ENCODE measurements at regions not wholly inside any gene's neighbourhood (a gene's known extent, or its start where the extent isn't known, plus 50 kb on each side); places are given as distances from the start of the nearest gene placed in this dataset.

GRCh38 chr7:118057404-118057803 lies 126.6 kb upstream of the LSM8 start:
- TF ChIP-seq USF2 (IDR thresholded peaks at IDR 0.05; ENCODE audit: low read depth, low read length), result no peak
- no peak for TF ChIP-seq POLR2A (IDR thresholded peaks at IDR 0.05; ENCODE audit: low read depth, low read length)
- TF ChIP-seq CTCF (conservative IDR thresholded peaks at IDR 0.05; ENCODE audit: low read depth, low read length), result no peak
- no peak for TF ChIP-seq CEBPB (IDR thresholded peaks at IDR 0.05; ENCODE audit: low read depth, low read length)
- no peak for TF ChIP-seq RCOR1 (IDR thresholded peaks at IDR 0.05; ENCODE audit: insufficient replicate concordance, low read length)
- no peak for TF ChIP-seq BHLHE40 (IDR thresholded peaks at IDR 0.05; ENCODE audit: low read depth, low read length)
- no peak for TF ChIP-seq SMC3 (IDR thresholded peaks at IDR 0.05; ENCODE audit: low read depth, low read length)
- TF ChIP-seq CHD1 (IDR thresholded peaks at IDR 0.05; ENCODE audit: low read depth, low read length), result no peak
- TF ChIP-seq MXI1 (IDR thresholded peaks at IDR 0.05; ENCODE audit: borderline replicate concordance, low read depth, low read length), result no peak
- TF ChIP-seq FOS (IDR thresholded peaks at IDR 0.05; ENCODE audit: low read depth, low read length), result no peak
- TF ChIP-seq RAD21 (IDR thresholded peaks at IDR 0.05; ENCODE audit: low read length), result no peak
- TF ChIP-seq NFE2L2 (IDR thresholded peaks at IDR 0.05; ENCODE audit: low read depth, low read length), result no peak
- TF ChIP-seq MAFK (IDR thresholded peaks at IDR 0.05; ENCODE audit: low read depth, low read length), result no peak

Measured in IMR-90 (cell line).